ENCODE measurements at regions not wholly inside any gene's neighbourhood (a gene's known extent, or its start where the extent isn't known, plus 50 kb on each side); places are given as distances from the start of the nearest gene placed in this dataset.
"Not testable (repeated sequence)": the region's sequence is repeated elsewhere in the genome, so short reads cannot be mapped to it uniquely, and the experiment has no call there.

DNA sequence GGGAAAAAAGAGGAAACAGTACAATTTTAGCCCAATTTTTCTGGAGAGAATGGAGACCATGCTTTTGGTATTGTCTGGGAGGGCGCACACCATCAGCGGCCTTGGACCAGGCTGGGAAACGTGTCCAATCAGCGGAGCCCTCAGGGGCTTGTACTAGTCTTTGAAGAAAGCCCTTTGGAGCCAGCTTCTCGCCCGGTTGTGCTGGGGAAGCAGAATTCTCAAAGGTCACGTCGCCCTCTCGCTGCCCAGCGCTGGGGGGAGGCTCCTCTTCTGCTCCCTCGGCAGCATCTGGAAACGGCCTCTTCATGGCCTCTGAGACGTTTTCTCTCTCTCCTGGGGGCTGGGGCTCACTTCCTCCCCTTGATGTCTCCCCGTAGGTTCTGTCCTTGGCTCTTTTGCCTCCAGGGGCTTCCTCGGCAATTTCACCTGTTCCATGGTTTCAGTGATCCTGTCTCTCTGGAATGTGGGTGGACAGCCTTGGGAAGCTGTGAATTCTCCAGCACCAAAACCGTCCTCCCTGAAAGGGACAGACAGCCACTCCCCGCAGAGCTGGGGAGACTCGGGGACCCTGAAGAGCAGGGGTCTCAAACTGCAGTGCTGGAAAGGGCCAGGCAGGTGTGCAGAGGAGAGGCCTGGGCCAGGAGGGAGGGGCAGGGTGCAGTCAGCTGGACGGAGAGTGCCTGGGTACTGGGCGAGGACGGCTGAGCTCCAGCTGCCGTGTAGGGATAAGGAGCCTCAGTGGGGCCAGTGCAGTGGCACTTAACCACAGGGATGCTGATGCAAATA lies 80.2 kb downstream of the RPS6KA4 start:
- H3K36me3 ChIP-seq, result no peaks in the 10 kb centered on the region
- TF ChIP-seq, protein P1, sequence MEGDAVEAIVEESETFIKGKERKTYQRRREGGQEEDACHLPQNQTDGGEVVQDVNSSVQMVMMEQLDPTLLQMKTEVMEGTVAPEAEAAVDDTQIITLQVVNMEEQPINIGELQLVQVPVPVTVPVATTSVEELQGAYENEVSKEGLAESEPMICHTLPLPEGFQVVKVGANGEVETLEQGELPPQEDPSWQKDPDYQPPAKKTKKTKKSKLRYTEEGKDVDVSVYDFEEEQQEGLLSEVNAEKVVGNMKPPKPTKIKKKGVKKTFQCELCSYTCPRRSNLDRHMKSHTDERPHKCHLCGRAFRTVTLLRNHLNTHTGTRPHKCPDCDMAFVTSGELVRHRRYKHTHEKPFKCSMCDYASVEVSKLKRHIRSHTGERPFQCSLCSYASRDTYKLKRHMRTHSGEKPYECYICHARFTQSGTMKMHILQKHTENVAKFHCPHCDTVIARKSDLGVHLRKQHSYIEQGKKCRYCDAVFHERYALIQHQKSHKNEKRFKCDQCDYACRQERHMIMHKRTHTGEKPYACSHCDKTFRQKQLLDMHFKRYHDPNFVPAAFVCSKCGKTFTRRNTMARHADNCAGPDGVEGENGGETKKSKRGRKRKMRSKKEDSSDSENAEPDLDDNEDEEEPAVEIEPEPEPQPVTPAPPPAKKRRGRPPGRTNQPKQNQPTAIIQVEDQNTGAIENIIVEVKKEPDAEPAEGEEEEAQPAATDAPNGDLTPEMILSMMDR (IDR thresholded peaks at IDR 0.05), result no peak
- H3K9me3 ChIP-seq, result no peaks in the 10 kb centered on the region
- no peak overlapping the region for H3K4me3 ChIP-seq (ENCODE audit: low read depth in 1 of 2, low read length in 1 of 2)
- no peak overlapping the region for H3K27ac ChIP-seq
- peaks cover 0 to 5% of the 10 kb centered on the region in 2 experiments for H3K4me1 ChIP-seq (ENCODE audit: control insufficient read depth in 1 of 2, insufficient read depth in 1 of 2, low read depth in 1 of 2, low read length in 1 of 2)
- H3K27me3 ChIP-seq, result peaks cover 44% of the 10 kb centered on the region

DNA sequence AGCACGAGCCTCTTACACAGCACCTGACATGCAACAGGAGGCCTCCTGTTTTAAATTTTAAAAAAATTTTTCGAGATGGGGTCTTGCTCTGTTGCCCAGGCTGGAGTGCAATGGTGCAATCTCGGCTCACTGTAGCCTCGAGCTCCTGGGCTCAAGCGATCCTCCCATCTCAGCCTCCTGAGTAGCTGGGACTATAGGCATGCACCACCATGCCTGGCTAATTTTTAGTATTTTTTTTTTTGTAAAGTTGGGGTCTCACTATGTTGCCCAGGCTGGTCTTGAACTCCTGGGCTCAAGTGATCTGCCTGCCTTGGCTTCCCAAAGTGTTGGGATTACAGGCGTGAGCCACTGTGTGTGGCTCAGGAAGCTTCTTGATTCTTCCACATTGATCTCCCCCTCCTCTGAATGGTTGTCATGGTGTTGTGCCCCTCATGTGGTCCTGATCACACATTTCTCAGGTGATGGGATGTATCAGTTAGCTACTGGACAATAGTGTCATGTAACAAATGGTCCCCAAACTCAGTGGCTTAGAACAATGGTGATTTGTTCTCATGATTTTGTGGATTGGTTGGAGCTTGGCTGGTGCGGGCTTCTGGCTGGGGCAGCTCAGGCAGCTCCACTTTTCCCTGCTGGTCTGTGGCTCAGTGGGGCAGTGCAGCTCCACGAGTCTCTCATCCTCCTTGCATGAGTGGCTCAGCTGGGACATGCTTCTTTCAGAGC lies 81.0 kb downstream of the RPS6KA4 start:
- H3K4me3 ChIP-seq (ENCODE audit: low read depth in 1 of 2, low read length in 1 of 2); H3K36me3 ChIP-seq; H3K9me3 ChIP-seq; H3K4me1 ChIP-seq (ENCODE audit: control insufficient read depth in 1 of 2, insufficient read depth in 1 of 2, low read depth in 1 of 2, low read length in 1 of 2); H3K27ac ChIP-seq: not testable (repeated sequence)
- H3K27me3 ChIP-seq, result peaks cover 39% of the 10 kb centered on the region

DNA sequence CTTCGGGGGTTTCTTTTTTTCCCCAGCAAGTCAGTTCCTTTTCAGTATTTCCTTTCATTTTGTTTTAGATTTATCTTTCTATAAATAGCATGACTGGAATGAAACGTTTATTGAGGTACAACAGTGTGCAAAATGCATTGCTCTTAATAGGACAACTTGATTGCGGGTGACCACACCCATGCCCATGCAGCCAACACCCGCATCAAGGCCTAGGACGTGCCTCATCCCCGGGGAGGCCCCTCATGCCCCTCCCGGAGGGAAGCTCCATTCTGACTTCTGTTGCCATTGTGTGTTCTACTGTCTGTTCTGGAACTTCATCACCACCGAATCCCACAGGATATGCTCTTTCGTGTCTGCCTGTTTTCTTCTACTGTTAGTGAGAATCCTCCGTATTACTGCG lies 82.2 kb downstream of the RPS6KA4 start:
- Histone ChIP-seq H3K9me3 (no peaks in the 10 kb centered on the region), H3K36me3 (no peaks in the 10 kb centered on the region), H3K27ac (no peak overlapping the region), H3K4me3 (ENCODE audit: low read depth in 1 of 2, low read length in 1 of 2) (no peak overlapping the region), H3K27me3 (peaks cover 33% of the 10 kb centered on the region), H3K4me1 (ENCODE audit: control insufficient read depth in 1 of 2, insufficient read depth in 1 of 2, low read depth in 1 of 2, low read length in 1 of 2) (peaks cover 0 to 5% of the 10 kb centered on the region in 2 experiments)
- TF ChIP-seq, protein P1 (IDR thresholded peaks at IDR 0.05), result no peak

DNA sequence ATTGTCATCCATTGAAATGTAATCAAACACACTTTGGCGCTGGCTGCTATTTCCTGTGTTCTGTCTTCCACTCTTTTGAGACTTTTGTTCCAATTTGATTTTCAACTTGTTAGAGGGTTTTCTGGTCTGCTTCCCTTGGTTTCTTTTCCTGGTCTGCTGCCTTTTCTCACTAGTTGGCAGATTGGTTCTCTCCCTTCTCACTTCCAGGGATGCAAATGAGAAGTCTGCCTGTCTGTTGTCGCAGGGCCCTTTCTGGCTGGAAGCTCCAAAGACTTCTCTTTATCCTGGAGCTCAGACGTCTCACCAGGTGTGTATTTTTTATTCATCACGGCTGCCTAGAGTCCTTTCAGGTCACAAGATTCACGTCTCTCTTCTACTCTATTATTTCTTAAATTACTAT lies 84.0 kb downstream of the RPS6KA4 start:
- H3K4me1 ChIP-seq (ENCODE audit: control insufficient read depth in 1 of 2, insufficient read depth in 1 of 2, low read depth in 1 of 2, low read length in 1 of 2), result peaks cover 6% of the 10 kb centered on the region in 2 experiments
- H3K36me3 ChIP-seq, result no peaks in the 10 kb centered on the region
- no peak overlapping the region for H3K27ac ChIP-seq
- H3K27me3 ChIP-seq, result peaks cover 14% of the 10 kb centered on the region
- TF ChIP-seq, protein P1 (IDR thresholded peaks at IDR 0.05), result no peak
- H3K9me3 ChIP-seq, result no peaks in the 10 kb centered on the region
- no peak overlapping the region for H3K4me3 ChIP-seq (ENCODE audit: low read depth in 1 of 2, low read length in 1 of 2)

DNA sequence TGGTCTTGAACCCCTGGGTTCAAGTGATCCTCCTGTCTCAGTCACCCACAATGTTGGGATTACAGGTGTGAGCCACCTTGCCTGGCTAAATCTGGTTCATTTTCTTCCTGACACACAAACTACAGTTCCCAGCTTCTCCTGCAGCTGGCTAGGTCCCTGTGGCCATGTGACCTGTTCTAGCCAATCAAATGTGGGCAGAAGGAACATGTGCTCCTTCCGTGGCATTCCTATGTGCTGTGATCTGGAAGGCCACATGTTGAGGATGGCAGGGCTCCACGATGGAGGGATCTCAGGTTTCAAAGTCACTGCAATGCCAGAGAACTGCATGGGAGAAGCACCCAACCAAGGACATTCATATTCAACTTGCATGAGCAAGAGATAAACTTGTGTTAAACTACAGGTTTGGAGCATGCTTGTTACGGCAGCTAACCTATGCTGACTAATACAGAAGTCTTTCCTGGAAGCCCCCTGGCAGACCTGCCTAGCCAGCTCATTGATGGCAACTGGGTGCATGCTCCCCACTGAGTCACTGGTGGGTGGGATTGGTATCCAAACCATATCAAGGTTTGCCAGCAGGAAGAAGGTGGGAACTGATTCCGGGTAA lies 86.0 kb downstream of the RPS6KA4 start:
- peaks cover 23% of the 10 kb centered on the region in 2 experiments for H3K4me1 ChIP-seq (ENCODE audit: control insufficient read depth in 1 of 2, insufficient read depth in 1 of 2, low read depth in 1 of 2, low read length in 1 of 2)
- H3K27me3 ChIP-seq, result no peaks in the 10 kb centered on the region
- no peaks in the 10 kb centered on the region for H3K36me3 ChIP-seq
- no peaks in the 10 kb centered on the region for H3K9me3 ChIP-seq
- H3K27ac ChIP-seq, result no peak overlapping the region
- H3K4me3 ChIP-seq (ENCODE audit: low read depth in 1 of 2, low read length in 1 of 2), result no peak overlapping the region
- TF ChIP-seq, protein P1 (IDR thresholded peaks at IDR 0.05), result no peak

DNA sequence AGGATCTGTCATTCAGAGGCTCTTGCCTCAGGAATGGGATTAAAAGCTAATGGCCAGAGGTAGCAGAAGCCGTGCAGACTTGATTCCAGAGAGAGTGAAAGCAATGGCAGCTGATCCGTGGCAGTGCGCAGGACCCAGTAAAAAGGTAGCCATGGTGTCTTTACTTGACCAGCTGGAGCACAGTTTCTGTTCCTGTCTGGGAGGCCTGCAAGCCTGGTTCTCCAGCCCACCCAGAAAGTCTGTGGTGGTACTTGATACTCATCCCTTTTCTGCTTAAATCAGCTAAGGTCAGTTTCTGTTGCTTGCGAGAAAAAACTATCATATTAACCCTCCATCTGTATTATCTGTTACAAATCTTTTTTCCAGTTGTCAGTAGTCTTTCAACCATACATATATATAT lies 86.7 kb downstream of the RPS6KA4 start:
- Histone ChIP-seq H3K9me3 (no peaks in the 10 kb centered on the region), H3K36me3 (no peaks in the 10 kb centered on the region), H3K4me3 (ENCODE audit: low read depth in 1 of 2, low read length in 1 of 2) (no peak overlapping the region), H3K4me1 (ENCODE audit: control insufficient read depth in 1 of 2, insufficient read depth in 1 of 2, low read depth in 1 of 2, low read length in 1 of 2) (peaks cover 23% of the 10 kb centered on the region in 2 experiments), H3K27me3 (no peaks in the 10 kb centered on the region), H3K27ac (no peak overlapping the region)
- TF ChIP-seq, protein P1 (IDR thresholded peaks at IDR 0.05), result no peak
